Stimulated activated CD4-positive, alpha-beta T cell treated with anti-CD3 and anti-CD28 coated beads, TNF-alpha, amount 100 ng/mL, for 4 hours (primary cell): ENCODE measurements at regions not wholly inside any gene's neighbourhood (a gene's known extent, or its start where the extent isn't known, plus 50 kb on each side); places are given as distances from the start of the nearest gene placed in this dataset.

Source experiments
- DNase-seq, 3 experiments: peaks; one replicate each; pipeline ENCODE4 v3.0.0-alpha.2; 2020; ENCODE audit warnings: low read depth in 3 of 3

- DNase-seq, result no peak
These were observed 565.9 kb upstream of the CCDC54 start for GRCh38 chr3:106811376-106811775.

GRCh38 chr3:106813742-106814141, 563.5 kb upstream of the CCDC54 start:
- no peak for DNase-seq

- no peak for DNase-seq
These were observed 563.0 kb upstream of the CCDC54 start for GRCh38 chr3:106814231-106814630.

DNA sequence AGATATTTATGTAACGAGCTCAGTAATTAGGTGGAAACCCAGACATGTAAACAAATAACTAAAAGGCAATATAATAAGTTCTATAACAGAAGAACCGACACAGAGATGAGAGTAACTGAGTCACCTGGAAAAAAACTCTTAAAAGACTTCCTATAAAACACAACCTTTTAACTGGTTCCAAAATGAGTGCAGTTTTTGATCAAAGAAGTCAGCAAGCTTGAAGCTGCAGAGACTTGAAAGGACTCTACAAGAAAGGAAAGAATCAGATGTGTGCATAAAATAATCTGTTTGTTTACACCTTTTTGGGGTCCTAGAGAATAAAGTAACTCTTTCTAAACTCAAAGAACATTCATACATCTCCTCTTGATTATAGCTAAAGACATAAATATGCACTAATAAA, 560.4 kb upstream of the CCDC54 start:
- no peak for DNase-seq

DNA sequence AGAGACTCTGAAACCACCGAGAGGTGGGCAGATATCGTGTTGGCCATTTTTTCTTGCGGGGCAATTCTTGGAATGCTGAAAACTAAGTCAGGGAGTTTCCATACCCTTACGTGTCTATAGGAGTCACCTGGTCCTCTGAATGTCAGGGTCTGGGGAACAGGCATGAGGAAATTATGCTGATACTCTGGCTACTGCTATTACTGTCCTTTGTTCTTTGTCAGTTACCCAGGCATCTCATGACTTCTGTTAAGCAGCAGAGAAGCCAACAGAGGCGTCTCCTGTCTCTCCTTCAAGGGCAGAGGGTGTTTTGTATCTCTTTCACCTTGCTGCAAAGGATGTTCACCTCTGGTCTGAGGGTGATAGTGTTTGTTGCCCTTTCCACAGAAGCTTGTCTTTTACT, 559.5 kb upstream of the CCDC54 start:
- DNase-seq, result no peak

DNA sequence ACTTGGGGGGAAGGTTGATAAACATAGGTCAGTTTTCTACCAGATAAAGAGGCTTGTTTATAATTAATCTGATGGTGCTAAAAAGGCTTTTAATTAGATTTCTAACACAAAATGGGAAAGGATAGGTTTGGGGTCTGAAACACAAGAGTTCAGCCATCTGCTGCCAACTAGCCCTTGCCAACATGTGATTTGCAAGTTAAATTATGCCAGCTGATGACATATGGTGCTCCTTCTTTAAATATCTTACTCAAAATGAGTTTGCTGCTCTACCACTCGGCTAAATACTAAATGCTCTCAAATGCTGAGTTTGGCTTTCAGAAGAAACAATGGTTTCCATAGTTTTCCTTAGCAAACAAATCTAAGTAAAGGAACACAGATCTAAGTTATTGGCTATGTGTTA, 557.8 kb upstream of the CCDC54 start:
- DNase-seq, result no peak

DNA sequence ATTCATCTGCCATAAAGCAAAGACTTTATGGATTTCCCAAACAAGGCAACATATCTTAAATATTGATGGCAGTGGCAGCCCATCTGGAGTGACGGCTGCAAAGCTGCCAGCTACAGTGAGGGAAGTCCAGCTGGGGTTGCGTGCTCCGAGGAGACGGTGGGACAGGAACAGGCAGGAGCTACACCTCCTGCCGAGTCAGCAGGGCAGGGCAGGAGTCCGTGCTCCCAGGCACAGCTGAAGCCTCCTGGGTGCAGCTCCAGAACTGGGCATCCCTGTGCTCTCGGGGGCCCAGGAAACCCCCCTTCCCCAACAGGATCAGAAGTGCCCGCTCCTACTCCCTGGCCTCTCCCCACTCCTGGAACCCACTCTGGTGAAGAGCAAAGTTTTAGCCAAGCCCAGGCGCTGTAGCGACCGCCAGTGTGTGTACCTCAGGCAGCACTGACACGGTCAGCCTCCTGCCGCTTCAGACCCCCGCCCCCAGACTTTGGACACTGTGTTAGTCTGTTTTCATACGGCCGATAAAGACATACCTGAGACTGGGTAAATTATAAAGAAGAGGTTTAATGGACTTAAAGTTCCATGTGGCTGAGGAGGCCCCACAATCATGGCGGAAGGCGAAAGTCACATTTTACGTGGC, 556.4 kb upstream of the CCDC54 start:
- DNase-seq, result no peak

DNA sequence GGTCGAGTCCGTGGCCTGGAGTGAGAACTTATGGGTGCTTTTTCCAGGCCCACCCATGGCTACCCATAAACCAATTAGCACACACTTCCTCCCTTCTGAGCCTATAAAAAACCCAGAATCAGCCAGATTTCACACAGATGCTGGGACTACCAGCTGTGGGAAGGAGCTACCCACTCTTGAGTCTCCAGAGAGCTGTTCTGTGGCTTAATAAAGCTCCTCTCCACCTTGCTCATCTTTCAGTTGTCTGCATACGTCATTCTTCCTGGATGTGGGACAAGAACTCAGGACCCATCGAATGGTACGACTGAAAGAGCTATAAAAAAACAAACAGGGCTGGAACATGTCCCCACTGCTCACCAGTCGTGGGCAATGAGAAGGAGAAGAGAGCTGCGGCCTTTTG, 555.4 kb upstream of the CCDC54 start:
- DNase-seq, result no peak

DNA sequence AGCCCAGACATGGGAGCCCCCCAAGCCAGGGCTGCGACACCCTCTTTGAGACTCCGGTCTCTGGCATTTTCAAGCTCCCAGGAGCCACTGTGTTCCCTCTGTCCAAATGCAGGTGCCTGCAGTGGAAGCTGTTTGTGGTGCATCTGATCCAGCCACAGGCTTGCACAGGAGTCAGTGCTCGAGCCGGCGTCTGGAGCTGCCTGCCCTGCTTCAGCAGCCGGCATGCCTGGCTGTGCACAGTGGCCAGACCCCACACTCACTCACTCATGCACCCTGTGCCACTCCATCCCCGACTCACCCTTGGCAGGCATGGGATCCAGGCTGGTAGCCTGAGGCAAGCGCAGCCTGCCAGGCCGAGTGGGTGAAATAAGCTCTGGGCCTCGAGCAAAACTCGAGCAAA, 555.0 kb upstream of the CCDC54 start:
- DNase-seq, result no peak

GRCh38 chr3:106823701-106824100, 553.5 kb upstream of the CCDC54 start:
- DNase-seq, result no peak

DNA sequence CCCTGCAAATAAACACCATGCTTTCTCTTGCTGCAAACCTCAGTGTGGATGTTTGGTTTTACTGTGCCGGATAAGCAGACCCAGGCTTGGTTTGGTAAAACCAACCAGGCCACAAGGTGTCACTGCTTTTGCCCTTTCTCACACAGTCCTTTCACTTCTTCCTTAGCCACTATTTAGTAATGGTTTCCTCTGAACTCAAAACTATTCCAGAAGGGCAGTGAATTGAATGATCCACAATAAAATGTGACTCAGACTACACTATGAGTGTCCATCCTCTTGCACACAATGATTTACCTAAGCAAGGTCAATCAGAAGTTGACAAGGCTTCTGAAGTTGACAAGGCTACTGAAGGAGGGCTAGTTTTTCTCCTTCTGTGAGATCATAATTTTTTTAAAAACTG, 552.4 kb upstream of the CCDC54 start:
- no peak for DNase-seq

- DNase-seq, result no peak
These were observed 551.2 kb upstream of the CCDC54 start for GRCh38 chr3:106825962-106826605.

DNA sequence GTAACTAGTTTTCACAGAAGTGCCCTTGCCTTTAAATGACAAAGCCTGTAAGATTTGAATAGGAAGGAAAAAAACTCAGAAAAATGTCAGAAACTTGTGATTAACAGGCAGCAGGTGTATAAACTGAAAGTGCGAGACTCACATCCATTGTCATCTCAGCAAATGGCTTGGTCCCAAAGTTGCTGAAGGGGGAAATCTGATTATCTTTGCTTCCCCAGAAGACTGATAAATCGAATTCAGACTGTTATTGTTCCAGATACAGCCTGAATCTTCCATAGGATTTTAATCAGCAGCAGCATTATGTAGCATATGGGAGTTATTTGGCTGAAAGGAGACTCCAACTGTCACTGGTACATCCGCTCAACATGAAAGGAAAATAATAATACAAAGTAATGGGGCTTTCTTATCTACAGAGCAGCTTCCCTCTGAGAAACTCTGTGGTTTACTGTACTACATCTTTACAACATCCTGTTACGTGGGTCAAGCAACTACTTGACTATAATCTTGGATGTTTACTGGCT, 550.4 kb upstream of the CCDC54 start:
- no peak for DNase-seq

GRCh38 chr3:106827515-106828213, 549.6 kb upstream of the CCDC54 start:
- no peak for DNase-seq

DNA sequence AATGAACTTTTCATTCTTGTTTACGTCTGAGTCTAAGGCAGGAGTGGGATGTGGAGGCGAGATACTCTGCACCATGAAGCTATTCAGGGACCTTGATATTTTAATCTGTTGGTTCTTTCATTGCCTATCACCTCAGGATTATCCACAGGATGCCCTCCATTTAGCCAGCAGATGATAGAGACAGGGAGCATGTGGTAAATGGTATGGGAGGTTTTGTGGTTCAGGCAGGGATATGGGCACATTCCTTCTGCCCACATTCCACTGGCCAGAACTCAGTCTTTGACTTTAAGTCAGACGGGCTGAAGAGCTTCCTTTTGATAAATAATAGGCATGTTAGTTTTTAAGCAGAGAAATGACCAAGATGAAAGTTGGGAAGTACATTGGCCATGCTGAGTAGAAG, 548.0 kb upstream of the CCDC54 start:
- DNase-seq, result no peak

GRCh38 chr3:106830334-106830733, 546.9 kb upstream of the CCDC54 start:
- no peak for DNase-seq

DNA sequence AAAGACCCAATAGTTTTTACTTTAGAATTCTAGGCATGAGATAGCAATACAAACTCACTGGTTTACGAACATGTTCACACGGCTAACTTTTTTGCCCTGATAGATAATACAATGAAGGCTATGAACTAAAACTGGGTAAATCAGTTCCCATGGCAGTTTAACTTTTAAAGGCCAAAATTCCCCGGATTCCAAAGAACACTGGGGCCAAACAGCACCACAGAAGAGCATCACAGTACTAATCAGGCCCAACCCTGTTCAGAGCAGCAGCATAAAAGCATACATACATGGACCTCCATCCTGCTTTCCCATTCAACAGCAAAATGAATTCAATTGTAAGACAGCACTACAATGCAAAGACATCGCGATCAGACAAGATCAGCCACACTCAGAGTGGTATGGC, 540.3 kb upstream of the CCDC54 start:
- no peak for DNase-seq

DNA sequence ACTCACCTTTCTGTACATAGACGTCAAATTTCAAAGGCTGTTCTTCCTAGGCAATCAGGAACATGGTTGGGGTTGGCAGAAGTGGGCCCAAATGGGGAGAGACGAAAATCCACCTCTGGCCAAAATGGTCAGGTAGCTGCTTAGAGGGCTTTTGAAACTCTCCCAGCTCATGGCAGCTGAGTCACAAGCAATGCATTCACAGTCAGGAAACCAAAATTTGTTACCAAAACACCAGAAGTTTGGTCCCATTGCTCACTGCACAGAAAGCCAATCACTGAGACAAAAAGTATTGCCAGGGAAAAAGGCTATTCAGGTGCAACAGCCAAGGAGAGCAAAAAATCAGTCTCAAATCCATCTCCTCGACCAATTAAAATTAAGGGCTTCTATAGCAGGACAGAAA, 539.6 kb upstream of the CCDC54 start:
- no peak for DNase-seq

DNA sequence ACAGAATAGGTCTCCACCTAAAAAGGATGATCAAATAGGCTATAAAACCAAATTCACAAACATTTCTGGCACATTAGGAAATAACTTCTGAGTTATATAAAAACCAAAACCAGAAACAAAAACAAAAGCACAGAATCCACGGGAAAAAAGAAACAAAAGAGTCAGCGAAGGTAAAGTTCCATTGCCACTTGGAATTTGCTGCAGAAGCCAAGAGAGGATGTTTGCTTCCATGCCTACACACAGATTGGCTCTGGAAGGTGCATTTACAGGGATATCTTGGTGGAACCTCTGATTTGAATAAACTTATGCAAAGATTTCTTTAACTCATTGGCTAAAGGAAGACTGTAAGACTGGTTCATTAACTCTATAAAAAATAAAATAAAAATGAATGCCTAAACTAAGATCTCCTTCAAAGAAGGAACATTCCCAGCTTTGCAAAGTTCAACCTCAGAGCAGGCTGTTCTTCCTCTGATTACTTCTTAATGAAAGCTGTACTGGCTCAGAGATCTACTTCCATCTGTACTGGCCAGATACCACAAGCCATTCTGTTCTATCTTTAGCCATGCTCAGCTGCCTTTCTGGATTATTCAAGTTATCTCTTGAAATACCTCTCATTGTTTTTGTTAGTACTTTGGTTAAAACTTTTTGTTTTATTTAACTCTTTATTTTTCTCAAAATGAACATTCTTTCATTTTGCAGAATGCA, 537.5 kb upstream of the CCDC54 start:
- no peak for DNase-seq

GRCh38 chr3:106840319-106840718, 536.9 kb upstream of the CCDC54 start:
- DNase-seq, result no peak

DNA sequence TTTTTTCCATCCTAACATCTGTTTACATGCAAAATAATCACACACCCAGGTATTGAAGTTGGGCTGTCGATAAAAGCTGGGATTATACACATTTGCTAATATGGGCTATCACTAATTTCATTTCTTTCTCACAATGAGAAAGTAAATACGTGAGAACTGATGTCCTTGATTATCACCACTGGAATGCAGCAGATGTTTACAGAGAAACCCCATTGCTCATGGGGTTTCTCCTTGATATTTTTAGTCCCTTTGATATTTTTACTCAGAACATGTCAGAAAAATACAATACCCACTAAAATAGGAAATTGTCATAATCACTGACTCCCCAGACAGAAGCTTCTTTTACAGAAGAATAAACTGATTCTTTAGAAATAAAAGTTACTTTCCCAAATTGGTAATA, 535.1 kb upstream of the CCDC54 start:
- no peak for DNase-seq

DNA sequence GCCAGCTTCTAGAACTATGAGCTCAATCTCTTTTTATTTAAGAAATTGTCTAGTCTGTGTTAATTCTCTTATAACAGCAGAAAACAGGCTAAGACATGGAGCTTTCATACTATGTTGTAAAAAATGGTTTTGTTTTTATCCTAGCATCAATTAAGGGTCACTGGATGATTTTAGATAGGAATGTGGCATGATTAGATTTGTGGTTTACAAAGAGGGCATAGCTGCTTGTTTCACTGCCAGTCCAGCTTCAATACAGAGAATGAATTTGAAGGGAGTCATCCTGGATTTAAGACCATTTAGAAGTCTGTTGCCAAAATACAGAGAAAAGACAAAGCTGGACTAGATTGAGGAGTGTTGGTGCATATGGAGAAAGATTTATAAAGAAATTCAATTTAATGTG, 532.6 kb upstream of the CCDC54 start:
- DNase-seq, result no peak

- DNase-seq, result no peak
These were observed 529.1 kb upstream of the CCDC54 start for GRCh38 chr3:106848099-106848498.
